Fibroblast of the aortic adventitia (primary cell): ENCODE measurements at regions not wholly inside any gene's neighbourhood (a gene's known extent, or its start where the extent isn't known, plus 50 kb on each side); places are given as distances from the start of the nearest gene placed in this dataset.

Experiments
- DNase-seq: peaks from one replicate; pipeline ENCODE4 v3.0.0-alpha.2; 2010; ENCODE audit warnings: low read depth
- H3K4me3 ChIP-seq: 2 replicates; pipeline ENCODE4 v1.5.1; 2011; ENCODE audit warnings: low read depth, mild to moderate bottlenecking, control low read depth, low read length, moderate library complexity
- CTCF ChIP-seq: IDR thresholded peaks from 2 replicates; pipeline ENCODE4 v1.5.1; 2011; ENCODE audit warnings: mild to moderate bottlenecking, low read length, control low read depth, inconsistent platforms; ENCODE audit not compliant: insufficient read depth

GRCh38 chr14:71478542-71478941 lies 453.7 kb upstream of the RGS6 start:
- DNase-seq, result peak; percentile 49
- no peak overlapping the region for H3K4me3 ChIP-seq
- no peak for TF ChIP-seq CTCF

GRCh38 chr14:71481021-71481654 lies 451.1 kb upstream of the RGS6 start:
- no peak for TF ChIP-seq CTCF
- H3K4me3 ChIP-seq, result no peak overlapping the region
- DNase-seq, result no peak

- peak; percentile 72 for DNase-seq
- no peak overlapping the region for H3K4me3 ChIP-seq
- TF ChIP-seq CTCF, result no peak
Observed at GRCh38 chr14:71482671-71483070, 449.6 kb upstream of the RGS6 start.

- no peak overlapping the region for H3K4me3 ChIP-seq
- no peak for TF ChIP-seq CTCF
- DNase-seq, result no peak
Observed at GRCh38 chr14:71483154-71483553, 449.1 kb upstream of the RGS6 start.

- H3K4me3 ChIP-seq, result no peak overlapping the region
- no peak for TF ChIP-seq CTCF
- DNase-seq, result peak; percentile 35
Observed at GRCh38 chr14:71485833-71486232, 446.4 kb upstream of the RGS6 start.

GRCh38 chr14:71486279-71486678 lies 445.9 kb upstream of the RGS6 start:
- TF ChIP-seq CTCF, result no peak
- DNase-seq, result peak; percentile 46
- no peak overlapping the region for H3K4me3 ChIP-seq

GRCh38 chr14:71487449-71487848 lies 444.8 kb upstream of the RGS6 start:
- no peak for TF ChIP-seq CTCF
- H3K4me3 ChIP-seq, result no peak overlapping the region
- DNase-seq, result no peak
